Stimulated activated CD4-positive, alpha-beta T cell treated with anti-CD3 and anti-CD28 coated beads, Interleukin-2, amount 100 ng/mL, for 48 hours (primary cell): ENCODE measurements at regions not wholly inside any gene's neighbourhood (a gene's known extent, or its start where the extent isn't known, plus 50 kb on each side); places are given as distances from the start of the nearest gene placed in this dataset.

Experiments used
- DNase-seq, 2 donors: peaks; one replicate each; pipeline ENCODE4 v3.0.0-alpha.2; 2020

DNA sequence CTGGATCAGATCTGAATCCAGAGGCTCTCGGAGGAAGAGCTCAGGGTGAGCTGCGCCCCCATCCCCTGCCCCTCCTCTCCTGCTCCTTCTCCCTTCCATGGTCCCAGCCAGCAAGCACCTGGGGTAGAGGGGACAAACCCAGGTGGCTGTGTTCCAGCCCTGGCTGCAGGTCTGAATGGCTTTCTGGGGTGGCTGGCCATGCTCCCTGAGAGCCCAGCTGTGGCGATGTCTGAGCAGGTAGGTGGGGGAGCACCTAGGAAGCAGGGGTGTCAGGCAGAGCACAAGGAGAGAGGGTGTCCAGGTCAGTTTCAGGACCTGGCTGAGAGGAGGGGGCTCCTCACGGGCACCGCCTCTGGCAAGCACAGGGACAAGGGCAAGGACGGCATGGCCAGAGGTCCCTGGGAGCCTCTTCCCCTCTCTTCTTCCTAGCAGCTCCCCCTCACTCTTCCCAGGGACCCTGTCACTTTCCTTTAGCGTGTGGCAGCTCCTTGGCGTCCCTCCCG, 310.0 kb downstream of the SEC14L1 start:
- no peak for DNase-seq

DNA sequence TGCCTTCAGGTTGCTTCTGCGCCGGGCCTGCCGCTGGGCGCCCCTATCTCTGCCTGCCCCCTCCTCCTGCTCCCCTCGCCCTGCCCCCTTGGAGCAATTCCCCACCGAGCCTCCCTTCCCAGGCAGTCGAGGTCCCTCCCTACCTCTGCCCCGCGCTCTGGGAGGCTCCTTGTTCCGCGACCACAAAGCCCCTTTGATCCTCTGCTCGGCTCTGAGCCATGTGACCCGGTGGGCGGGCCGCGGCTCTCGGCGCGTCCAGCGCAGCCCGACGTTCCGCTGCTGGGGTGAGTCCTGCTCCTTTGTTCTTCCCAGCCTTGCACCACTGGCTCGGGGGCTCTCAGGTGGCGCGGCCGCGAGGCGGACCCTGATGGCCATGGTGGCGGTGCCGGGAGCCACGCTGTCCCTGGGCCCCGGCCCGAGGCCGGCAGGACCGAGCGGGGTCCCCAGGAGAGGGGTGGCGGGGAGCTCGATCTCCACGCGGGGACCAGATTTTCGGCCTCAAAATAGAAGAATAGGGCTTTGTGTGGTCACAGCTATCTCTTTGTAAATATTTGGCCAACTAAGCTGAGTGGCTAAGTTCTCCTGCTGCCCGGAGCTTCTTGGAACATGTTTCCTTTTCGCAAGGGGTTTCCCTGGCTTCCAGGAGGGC, 310.6 kb downstream of the SEC14L1 start:
- peak in 1 of 2 donors; percentile 67 for DNase-seq

GRCh38 chr17:77451894-77452852, 311.4 kb downstream of the SEC14L1 start:
- DNase-seq: no peak

- DNase-seq: no peak
These were observed 313.0 kb downstream of the SEC14L1 start for GRCh38 chr17:77453613-77454241.

DNA sequence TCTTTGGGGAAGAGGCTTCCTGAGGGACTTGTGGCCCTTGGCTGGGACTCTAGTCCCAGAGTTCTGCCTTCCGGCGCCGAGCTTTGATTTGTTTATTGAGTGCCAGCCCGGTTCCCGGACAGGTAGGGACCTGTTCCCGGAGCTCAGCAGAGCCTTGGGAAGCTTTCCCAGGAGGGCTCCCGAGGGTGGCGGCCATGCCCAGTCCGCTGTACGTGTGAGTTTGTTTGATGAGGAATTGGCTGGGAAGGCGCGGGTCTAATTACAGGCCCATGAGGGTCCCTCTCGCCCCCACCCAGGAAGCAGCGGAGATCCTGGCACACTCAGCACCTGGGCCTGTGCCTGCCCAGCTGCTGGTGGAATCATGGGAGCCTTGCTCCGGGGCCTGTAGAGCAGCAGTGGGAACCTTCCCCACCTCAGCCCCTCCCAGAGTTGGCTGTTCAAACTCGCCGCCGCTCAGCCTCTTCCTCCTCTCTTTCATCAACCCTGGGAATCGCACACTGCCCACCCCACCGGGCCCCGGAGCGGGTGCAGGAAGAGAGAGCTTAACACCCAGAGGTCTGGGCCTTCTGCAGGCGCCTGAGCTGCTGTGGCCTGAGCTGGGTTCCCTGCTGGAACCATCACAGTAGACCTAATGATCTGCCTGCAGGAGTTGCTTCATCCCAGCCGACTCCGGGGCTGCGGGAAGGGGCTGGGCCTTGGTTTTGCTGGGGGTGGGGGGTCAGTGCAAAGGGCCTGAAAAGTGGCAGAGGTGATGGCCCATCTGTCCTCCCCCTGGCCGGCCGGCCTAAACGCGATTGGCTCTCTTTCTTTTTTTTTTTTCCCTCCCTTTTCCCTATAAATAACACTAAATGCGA, 313.7 kb downstream of the SEC14L1 start:
- DNase-seq: no peak

DNA sequence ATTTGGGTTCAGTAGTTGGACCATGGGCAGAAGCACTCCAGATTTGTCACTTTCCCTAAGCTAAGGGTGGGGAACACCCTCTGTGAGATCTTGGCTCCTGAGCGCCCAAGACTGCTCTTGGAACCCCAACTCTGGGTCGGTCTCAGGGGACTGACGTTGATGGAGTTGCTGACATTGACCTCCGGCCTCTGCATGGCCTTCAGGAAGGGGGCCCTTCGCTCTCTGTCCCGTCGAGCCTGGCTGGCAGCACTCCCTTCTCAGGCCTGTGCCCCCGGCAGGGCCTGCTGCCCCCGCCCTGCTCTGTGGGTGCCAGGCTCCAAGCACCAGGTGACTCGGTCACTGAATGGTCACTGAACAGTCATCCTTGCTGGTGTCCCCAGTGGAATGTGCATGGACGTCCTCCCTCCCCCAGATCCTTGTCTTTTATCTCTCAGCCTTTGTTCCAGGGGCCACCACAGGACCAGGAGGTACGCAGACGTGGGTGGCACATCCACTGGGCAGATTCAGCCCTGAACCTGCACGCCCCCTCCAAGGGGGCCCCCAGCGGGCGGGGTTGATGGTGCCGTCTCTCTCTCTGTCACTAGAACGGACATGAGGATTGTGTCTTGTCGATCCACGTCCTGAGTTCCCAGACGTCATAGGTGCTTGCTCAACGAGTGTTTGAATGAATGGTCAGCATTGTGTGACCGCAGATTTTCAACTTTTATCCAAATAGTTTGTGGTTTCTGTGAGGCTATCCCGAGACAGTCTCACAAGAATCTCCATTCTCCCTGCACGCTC, 314.5 kb downstream of the SEC14L1 start:
- DNase-seq: no peak

GRCh38 chr17:77455891-77456260, 315.1 kb downstream of the SEC14L1 start:
- no peak for DNase-seq

GRCh38 chr17:77456271-77456950, 315.6 kb downstream of the SEC14L1 start:
- no peak for DNase-seq

DNA sequence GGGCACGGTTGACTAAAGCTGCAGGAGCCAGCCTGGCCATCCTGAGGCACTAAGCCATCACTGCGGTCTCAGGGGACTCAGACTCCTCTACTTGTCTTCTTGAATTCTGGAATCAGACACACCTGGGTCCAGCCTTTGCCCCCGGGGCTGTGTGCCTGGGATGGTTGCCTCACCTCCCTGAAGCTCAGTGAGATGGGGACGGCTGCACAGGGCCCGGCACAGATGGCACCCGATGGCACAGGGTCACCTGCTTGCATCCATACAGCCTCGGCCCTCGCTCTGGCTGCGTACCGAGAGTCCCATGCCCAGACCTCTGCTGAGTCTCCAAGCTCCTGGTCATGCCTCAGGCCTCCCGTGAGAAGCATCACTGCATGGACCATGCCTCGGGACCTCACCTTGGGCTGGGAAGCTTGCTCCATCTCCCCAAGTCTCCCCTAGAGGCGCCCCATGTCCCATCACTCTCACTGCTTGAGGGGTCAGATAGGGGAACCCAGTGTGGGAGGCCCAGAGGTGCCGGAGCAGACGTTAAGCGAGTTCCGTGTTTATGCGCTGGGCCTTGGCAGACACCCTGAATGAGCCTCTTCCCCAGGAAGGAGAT, 316.3 kb downstream of the SEC14L1 start:
- DNase-seq: no peak

DNA sequence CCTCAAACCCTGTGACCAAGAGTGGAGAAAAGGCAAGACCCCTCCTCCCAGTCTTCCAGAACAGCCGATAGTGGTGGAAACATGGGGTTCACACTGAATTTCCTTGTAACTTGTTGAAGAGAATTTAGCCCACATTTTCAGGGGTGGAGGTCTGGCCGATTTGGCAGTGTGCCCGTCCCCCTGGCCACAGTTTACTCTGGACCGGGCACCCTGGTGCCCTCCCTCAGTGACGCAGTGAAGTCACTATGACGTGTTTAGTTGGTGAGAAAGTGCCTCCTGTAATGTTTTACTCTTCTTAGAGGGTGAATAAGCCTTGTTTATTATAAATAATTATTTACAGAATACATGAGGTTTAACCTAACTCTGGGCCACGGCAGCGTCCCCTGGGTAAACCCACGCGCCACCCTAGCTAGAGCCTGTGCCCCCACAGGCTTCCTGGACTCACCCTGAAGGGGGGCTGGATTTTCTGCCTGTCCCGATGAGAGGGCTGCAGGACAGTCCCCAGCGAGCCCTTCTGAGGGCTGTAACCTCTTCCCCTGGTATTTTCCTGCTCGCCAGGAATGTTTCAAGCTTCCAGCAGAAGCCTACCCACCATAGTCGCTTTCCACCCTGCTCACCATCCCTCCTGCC, 316.9 kb downstream of the SEC14L1 start:
- no peak for DNase-seq

DNA sequence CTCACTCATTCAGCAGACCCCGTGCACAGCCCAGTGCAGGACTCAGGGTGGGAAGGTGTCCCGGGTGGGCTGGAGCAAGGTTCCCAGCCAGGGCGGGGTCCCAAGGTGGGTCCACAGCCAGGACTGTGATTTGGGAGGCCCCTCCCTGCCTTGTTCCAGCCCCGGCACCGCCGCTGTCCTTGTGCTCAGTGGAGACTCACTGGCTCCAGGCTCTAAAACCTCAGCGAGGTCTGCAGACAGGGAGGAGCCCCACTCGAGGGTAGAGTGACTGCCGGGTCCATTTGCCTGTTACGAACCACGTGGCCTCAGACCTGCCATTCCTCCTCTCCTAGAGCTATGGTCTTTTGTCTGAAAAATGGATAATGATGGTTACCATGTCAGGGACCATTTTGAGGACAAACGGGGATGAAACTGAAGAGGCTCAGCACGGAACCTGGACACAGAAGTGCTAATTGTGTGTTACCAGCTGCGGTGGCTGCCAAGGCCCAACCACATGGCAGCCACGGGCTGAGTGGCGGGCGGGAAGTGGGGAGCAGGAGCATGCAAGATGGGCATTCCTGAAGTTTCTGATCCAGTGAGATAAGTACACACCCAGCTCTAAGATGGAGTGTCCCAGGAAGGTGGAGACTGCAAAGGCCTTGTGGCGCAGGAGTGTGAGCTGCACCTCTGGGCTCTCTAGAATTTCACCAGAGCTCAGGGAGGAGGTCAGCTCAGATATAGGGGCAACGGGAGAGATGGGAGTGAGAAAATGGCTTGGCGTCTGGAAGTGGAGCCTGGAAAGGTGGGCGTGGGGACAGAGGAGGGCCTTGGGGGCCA, 317.6 kb downstream of the SEC14L1 start:
- DNase-seq: no peak

DNA sequence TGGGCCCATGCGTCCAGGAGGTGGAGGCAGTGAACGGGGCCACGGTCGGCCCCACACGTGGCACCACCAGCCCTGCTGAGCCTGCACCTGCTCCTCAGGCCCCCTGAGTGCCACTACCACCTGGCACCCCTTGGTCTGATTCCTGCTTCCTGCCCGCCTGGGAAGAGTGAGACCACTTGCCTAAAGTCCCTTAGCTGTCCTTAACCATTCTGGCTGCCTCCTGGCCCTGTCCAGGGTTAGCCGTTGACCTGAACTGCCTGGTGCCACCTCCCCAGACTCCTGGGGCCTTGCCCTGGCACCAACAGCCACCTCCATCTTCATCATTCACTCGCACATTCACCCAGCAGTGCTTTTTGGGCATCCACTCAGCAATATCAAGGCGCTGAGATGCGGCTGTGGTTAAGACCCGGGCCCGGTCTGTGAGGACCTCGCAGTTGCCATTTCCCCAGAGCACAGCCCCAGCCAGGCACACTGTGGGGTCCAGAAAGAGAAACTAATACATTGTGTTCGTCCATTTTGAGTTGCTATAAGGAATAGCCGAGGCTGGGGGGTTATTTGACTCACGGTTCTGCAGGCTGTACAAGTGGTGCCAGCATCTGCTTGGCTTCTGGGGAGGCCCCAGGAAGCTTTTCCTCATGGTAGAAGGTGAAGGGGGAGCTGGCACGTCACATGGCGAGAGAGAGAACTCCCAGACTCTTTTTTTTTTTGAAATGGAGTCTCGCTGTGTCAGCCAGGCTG, 318.4 kb downstream of the SEC14L1 start:
- no peak for DNase-seq

GRCh38 chr17:77460514-77461046, 319.8 kb downstream of the SEC14L1 start:
- DNase-seq: no peak

DNA sequence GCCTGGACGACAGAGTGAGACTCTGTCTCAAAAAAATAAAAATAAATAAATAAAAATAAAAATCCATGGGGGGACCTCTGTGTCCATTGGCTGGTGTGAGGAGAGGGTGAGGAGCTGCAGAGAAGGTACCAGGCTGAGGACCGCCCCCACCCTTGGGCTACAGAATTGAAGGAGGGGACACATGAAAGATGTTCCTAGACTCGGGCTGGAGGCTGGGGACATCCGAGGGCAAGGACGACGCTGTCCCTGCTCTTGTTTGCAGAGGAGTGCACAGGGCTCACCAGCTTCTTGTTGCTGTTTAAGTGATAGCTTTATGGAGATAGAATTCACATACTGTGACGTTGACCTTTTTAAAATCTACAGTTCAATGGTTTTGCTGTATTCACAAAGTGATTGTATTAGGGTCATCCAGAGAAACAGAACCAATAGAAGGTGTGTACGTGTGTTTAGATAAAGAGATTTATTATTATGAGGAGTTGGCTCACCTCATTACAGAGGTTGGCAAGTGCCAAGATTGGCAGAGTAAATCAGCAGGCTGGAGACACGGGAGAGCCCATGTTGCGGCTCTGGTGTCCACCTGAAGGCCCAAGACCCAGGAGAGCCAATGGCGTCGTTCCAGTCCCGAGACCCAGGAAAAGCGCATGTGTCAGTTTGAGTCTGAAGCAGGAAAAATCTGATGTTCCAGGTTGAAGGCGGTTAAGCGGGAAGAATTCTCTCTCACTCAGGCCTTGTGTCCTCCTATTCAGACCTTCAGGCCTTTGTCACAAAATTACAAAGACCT, 320.7 kb downstream of the SEC14L1 start:
- no peak for DNase-seq

GRCh38 chr17:77462090-77462489, 321.3 kb downstream of the SEC14L1 start:
- no peak for DNase-seq

GRCh38 chr17:77462553-77463497, 322.1 kb downstream of the SEC14L1 start:
- no peak for DNase-seq
